Fibroblast of the aortic adventitia (primary cell): ENCODE measurements at regions not wholly inside any gene's neighbourhood (a gene's known extent, or its start where the extent isn't known, plus 50 kb on each side); places are given as distances from the start of the nearest gene placed in this dataset.

ENCODE experiments used
- DNase-seq: peaks from one replicate; pipeline ENCODE4 v3.0.0-alpha.2; 2010; ENCODE audit warnings: low read depth
- H3K4me3 ChIP-seq: 2 replicates; pipeline ENCODE4 v1.5.1; 2011; ENCODE audit warnings: low read depth, mild to moderate bottlenecking, control low read depth, low read length, moderate library complexity
- TF ChIP-seq, protein P1 (sequence below): IDR thresholded peaks from 2 replicates; pipeline ENCODE4 v1.5.1; 2011; ENCODE audit warnings: mild to moderate bottlenecking, low read length, control low read depth, inconsistent platforms; ENCODE audit not compliant: insufficient read depth

- H3K4me3 ChIP-seq = no peak overlapping the region
- no peak for DNase-seq
- TF ChIP-seq, protein P1, sequence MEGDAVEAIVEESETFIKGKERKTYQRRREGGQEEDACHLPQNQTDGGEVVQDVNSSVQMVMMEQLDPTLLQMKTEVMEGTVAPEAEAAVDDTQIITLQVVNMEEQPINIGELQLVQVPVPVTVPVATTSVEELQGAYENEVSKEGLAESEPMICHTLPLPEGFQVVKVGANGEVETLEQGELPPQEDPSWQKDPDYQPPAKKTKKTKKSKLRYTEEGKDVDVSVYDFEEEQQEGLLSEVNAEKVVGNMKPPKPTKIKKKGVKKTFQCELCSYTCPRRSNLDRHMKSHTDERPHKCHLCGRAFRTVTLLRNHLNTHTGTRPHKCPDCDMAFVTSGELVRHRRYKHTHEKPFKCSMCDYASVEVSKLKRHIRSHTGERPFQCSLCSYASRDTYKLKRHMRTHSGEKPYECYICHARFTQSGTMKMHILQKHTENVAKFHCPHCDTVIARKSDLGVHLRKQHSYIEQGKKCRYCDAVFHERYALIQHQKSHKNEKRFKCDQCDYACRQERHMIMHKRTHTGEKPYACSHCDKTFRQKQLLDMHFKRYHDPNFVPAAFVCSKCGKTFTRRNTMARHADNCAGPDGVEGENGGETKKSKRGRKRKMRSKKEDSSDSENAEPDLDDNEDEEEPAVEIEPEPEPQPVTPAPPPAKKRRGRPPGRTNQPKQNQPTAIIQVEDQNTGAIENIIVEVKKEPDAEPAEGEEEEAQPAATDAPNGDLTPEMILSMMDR = no peak
These were observed 1492.1 kb downstream of the BRD1 start for GRCh38 chr22:48335442-48336139.

GRCh38 chr22:48334971-48335370, 1492.7 kb downstream of the BRD1 start:
- no peak overlapping the region for H3K4me3 ChIP-seq
- no peak for DNase-seq
- TF ChIP-seq, protein P1 = no peak

GRCh38 chr22:48333816-48334735, 1493.6 kb downstream of the BRD1 start:
- no peak for DNase-seq
- no peak overlapping the region for H3K4me3 ChIP-seq
- TF ChIP-seq, protein P1 = no peak

GRCh38 chr22:48333323-48333763, 1494.3 kb downstream of the BRD1 start:
- DNase-seq = no peak
- H3K4me3 ChIP-seq = no peak overlapping the region
- TF ChIP-seq, protein P1 = no peak

- no peak for DNase-seq
- TF ChIP-seq, protein P1 = no peak
- H3K4me3 ChIP-seq = no peak overlapping the region
These were observed 1495.0 kb downstream of the BRD1 start for GRCh38 chr22:48332438-48333322.

DNA sequence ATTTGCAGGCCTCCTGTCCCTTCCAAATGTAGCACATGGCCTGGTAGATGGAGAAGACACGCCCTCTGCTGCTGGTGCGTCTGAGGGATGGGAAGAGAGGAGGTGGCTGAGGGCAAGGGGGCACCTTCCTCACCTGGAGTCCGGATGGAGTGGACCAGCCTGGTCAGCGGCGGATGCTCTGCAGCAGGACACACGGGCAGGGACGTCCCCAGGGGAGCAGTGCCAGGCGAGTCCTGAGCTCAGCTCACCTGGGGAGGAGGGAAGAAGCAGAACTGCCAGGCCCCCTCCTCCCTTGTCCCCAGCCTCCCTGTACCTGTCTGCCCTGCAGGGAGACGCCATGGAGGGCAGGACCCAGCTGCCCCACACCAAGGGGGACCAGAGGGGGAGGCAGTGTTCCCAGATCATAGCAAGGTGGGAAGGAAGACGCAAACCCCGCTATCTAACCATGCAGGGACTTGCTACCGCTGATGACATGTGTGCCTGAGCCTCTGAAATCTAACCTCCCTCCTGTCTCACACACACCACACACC, 1495.9 kb downstream of the BRD1 start:
- TF ChIP-seq, protein P1 = no peak
- no peak overlapping the region for H3K4me3 ChIP-seq
- no peak for DNase-seq
